ENCODE measurements at regions not wholly inside any gene's neighbourhood (a gene's known extent, or its start where the extent isn't known, plus 50 kb on each side); places are given as distances from the start of the nearest gene placed in this dataset.

- H3K9me3 ChIP-seq, result no peaks in the 10 kb centered on the region
- H3K27ac ChIP-seq, result no peak overlapping the region
- ATAC-seq, result no peak
- no peak overlapping the region for H3K4me3 ChIP-seq
- no peak for DNase-seq
- no peaks in the 10 kb centered on the region for H3K4me1 ChIP-seq
- intact Hi-C loops (cut with DNase I), result no loop called here
- no peaks in the 10 kb centered on the region for H3K36me3 ChIP-seq
- no peak for TF ChIP-seq CTCF (IDR thresholded peaks at IDR 0.05)
- H3K27me3 ChIP-seq, result no peaks in the 10 kb centered on the region
Measured at GRCh38 chr6:9485992-9486391, 928.9 kb downstream of the TFAP2A start.

DNA sequence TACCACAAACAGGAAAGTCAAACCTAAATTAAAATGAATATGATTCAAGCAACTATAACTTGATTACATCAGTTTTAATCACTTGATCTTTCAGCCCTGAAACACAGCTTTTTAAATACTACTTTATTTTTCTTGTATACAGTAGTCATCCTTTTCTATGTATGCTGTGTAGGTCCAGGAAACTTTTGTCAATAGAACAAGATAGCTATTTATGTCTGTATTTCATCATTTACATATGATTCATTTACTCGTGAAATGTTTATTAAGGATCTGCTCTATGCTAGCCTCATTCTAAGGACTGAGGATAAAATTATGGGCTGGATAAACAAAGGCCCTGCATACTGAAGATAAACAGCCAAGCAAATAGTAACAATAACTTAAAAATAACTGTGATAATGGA is 930.2 kb downstream of the TFAP2A start:
- H3K4me3 ChIP-seq, result no peak overlapping the region
- no peaks in the 10 kb centered on the region for H3K9me3 ChIP-seq
- H3K27ac ChIP-seq, result no peak overlapping the region
- ATAC-seq, result no peak
- no peak for TF ChIP-seq CTCF (IDR thresholded peaks at IDR 0.05)
- no peak for DNase-seq
- intact Hi-C loops (cut with DNase I), result no loop called here
- H3K36me3 ChIP-seq, result no peaks in the 10 kb centered on the region
- no peaks in the 10 kb centered on the region for H3K4me1 ChIP-seq
- H3K27me3 ChIP-seq, result no peaks in the 10 kb centered on the region

DNA sequence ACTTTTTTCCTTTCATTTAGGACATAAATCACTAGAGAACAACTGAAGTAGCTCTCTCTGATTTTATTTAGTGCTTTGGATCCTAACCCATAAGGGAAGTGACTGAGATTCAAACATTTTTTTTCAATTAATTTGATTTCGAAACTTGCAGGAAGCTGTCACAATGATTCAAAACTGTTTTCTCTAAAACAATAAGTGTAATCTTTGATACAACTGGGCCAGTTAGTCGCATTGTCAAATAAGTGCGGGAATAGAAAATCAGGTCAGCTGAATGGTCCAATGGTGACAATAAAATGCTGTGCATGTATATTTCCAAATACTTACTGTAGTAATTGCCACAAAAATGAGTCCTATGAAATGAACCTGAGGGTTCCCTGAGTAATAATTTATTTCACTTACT is 930.8 kb downstream of the TFAP2A start:
- TF ChIP-seq CTCF (IDR thresholded peaks at IDR 0.05), result no peak
- intact Hi-C loops (cut with DNase I), result no loop called here
- no peaks in the 10 kb centered on the region for H3K27me3 ChIP-seq
- DNase-seq (no peak), ATAC-seq (no peak)
- H3K36me3 ChIP-seq, result no peaks in the 10 kb centered on the region
- no peaks in the 10 kb centered on the region for H3K4me1 ChIP-seq
- H3K27ac ChIP-seq, result no peak overlapping the region
- H3K9me3 ChIP-seq, result no peaks in the 10 kb centered on the region
- H3K4me3 ChIP-seq, result no peak overlapping the region

- DNase-seq (no peak), ATAC-seq (no peak)
- no peak overlapping the region for H3K4me3 ChIP-seq
- no peaks in the 10 kb centered on the region for H3K36me3 ChIP-seq
- no peaks in the 10 kb centered on the region for H3K9me3 ChIP-seq
- H3K27ac ChIP-seq, result no peak overlapping the region
- no peaks in the 10 kb centered on the region for H3K27me3 ChIP-seq
- no peaks in the 10 kb centered on the region for H3K4me1 ChIP-seq
- TF ChIP-seq CTCF (IDR thresholded peaks at IDR 0.05), result no peak
- intact Hi-C loops (cut with DNase I), result no loop called here
Measured at GRCh38 chr6:9482030-9482738, 932.7 kb downstream of the TFAP2A start.

- no peak for TF ChIP-seq CTCF (IDR thresholded peaks at IDR 0.05)
- no peaks in the 10 kb centered on the region for H3K9me3 ChIP-seq
- no peaks in the 10 kb centered on the region for H3K36me3 ChIP-seq
- ATAC-seq (no peak), DNase-seq (no peak)
- H3K27ac ChIP-seq, result no peak overlapping the region
- intact Hi-C loops (cut with DNase I), result no loop called here
- H3K4me1 ChIP-seq, result no peaks in the 10 kb centered on the region
- no peaks in the 10 kb centered on the region for H3K27me3 ChIP-seq
- no peak overlapping the region for H3K4me3 ChIP-seq
Measured at GRCh38 chr6:9481292-9482029, 933.4 kb downstream of the TFAP2A start.

All from upper lobe of right lung (tissue), 1 donor.